ENCODE measurements at regions not wholly inside any gene's neighbourhood (a gene's known extent, or its start where the extent isn't known, plus 50 kb on each side); places are given as distances from the start of the nearest gene placed in this dataset.
"Not testable (repeated sequence)": the region's sequence is repeated elsewhere in the genome, so short reads cannot be mapped to it uniquely, and the experiment has no call there.

- FAIRE-seq; DNase-seq (ENCODE audit: low spot score in 2 of 2): not testable (repeated sequence)
Observed at GRCh38 chr12:33194389-33194788, 245.2 kb downstream of the SYT10 start.

- FAIRE-seq, result no peak
- no peak for DNase-seq (ENCODE audit: low spot score in 2 of 2)
Observed at GRCh38 chr12:33192226-33192625, 247.4 kb downstream of the SYT10 start.

- FAIRE-seq (no peak), DNase-seq (ENCODE audit: low spot score in 2 of 2) (no peak)
Observed at GRCh38 chr12:33187409-33187808, 252.2 kb downstream of the SYT10 start.

GRCh38 chr12:33184161-33184560, 255.5 kb downstream of the SYT10 start:
- DNase-seq (ENCODE audit: low spot score in 2 of 2) (no peak), FAIRE-seq (no peak)

- no peak for FAIRE-seq
Observed at GRCh38 chr12:33182485-33182884, 257.1 kb downstream of the SYT10 start.

GRCh38 chr12:33180918-33181317, 258.7 kb downstream of the SYT10 start:
- FAIRE-seq (no peak), DNase-seq (ENCODE audit: low spot score in 2 of 2) (no peak)

More at GRCh38 chr12:33182485-33182884, 257.1 kb downstream of the SYT10 start:
- no peak for DNase-seq (ENCODE audit: low spot score in 2 of 2)

- FAIRE-seq; DNase-seq (ENCODE audit: low spot score in 2 of 2): not testable (repeated sequence)
Observed at GRCh38 chr12:33166260-33166659, 269.7 kb upstream of the PKP2 start.

GRCh38 chr12:33156042-33156441, 259.5 kb upstream of the PKP2 start:
- FAIRE-seq, result no peak
- no peak for DNase-seq (ENCODE audit: low spot score in 2 of 2)

- not testable (repeated sequence) for FAIRE-seq; DNase-seq (ENCODE audit: low spot score in 2 of 2)
Observed at GRCh38 chr12:33147292-33147691, 250.7 kb upstream of the PKP2 start.

- DNase-seq (ENCODE audit: low spot score in 2 of 2) (no peak), FAIRE-seq (no peak)
Observed at GRCh38 chr12:33129500-33129899, 232.9 kb upstream of the PKP2 start.

GRCh38 chr12:33125755-33126154, 229.2 kb upstream of the PKP2 start:
- FAIRE-seq, result no peak
- DNase-seq (ENCODE audit: low spot score in 2 of 2), result no peak

- DNase-seq (ENCODE audit: low spot score in 2 of 2), result no peak
- no peak for FAIRE-seq
Observed at GRCh38 chr12:33116284-33116683, 219.7 kb upstream of the PKP2 start.

- DNase-seq (ENCODE audit: low spot score in 2 of 2), result no peak
Observed at GRCh38 chr12:33115716-33116115, 219.1 kb upstream of the PKP2 start.

GRCh38 chr12:33111850-33112249, 215.3 kb upstream of the PKP2 start:
- FAIRE-seq (no peak), DNase-seq (ENCODE audit: low spot score in 2 of 2) (no peak)

More at GRCh38 chr12:33115716-33116115, 219.1 kb upstream of the PKP2 start:
- no peak for FAIRE-seq

GRCh38 chr12:33107827-33108226, 211.2 kb upstream of the PKP2 start:
- FAIRE-seq; DNase-seq (ENCODE audit: low spot score in 2 of 2): not testable (repeated sequence)

GRCh38 chr12:33093534-33093933, 197.0 kb upstream of the PKP2 start:
- FAIRE-seq, result no peak
- no peak for DNase-seq (ENCODE audit: low spot score in 2 of 2)

- not testable (repeated sequence) for FAIRE-seq; DNase-seq (ENCODE audit: low spot score in 2 of 2)
Observed at GRCh38 chr12:33087876-33088275, 191.3 kb upstream of the PKP2 start.

GRCh38 chr12:33076401-33076800, 179.8 kb upstream of the PKP2 start:
- FAIRE-seq; DNase-seq (ENCODE audit: low spot score in 2 of 2): not testable (repeated sequence)

- not testable (repeated sequence) for FAIRE-seq; DNase-seq (ENCODE audit: low spot score in 2 of 2)
Observed at GRCh38 chr12:33075130-33075766, 178.7 kb upstream of the PKP2 start.

- no peak for FAIRE-seq
Observed at GRCh38 chr12:33061844-33062243, 165.3 kb upstream of the PKP2 start.

GRCh38 chr12:33054371-33054770, 157.8 kb upstream of the PKP2 start:
- FAIRE-seq, result no peak
- DNase-seq (ENCODE audit: low spot score in 2 of 2), result no peak

More at GRCh38 chr12:33061844-33062243, 165.3 kb upstream of the PKP2 start:
- no peak for DNase-seq (ENCODE audit: low spot score in 2 of 2)
